ENCODE measurements at regions not wholly inside any gene's neighbourhood (a gene's known extent, or its start where the extent isn't known, plus 50 kb on each side); places are given as distances from the start of the nearest gene placed in this dataset.

- TF ChIP-seq HDAC6 (IDR thresholded peaks at IDR 0.05; ENCODE audit: unreplicated experiment) (no peak), POLR2A (IDR thresholded peaks at IDR 0.05; ENCODE audit: low read depth, low read length) (no peak), ETV6 (conservative IDR thresholded peaks at IDR 0.05 in 1 of 2, IDR thresholded peaks at IDR 0.05 in 1 of 2; ENCODE audit: borderline replicate concordance in 1 of 2, low read depth in 1 of 2) (no peak), DPF2 (IDR thresholded peaks at IDR 0.05) (no peak), NR2C2 (IDR thresholded peaks at IDR 0.05; ENCODE audit: borderline replicate concordance, control insufficient read depth, insufficient read length, low read depth) (no peak), EZH2 (IDR thresholded peaks at IDR 0.05; ENCODE audit: borderline replicate concordance, control insufficient read depth, low read depth, low read length) (no peak), RBBP5 (conservative IDR thresholded peaks at IDR 0.05) (no peak), EP300 (IDR thresholded peaks at IDR 0.05; ENCODE audit: borderline replicate concordance in 1 of 2, control insufficient read depth in 1 of 2, low read depth in 2 of 2, low read length in 2 of 2) (no peak), GABPA (IDR thresholded peaks at IDR 0.05; ENCODE audit: low read depth) (no peak)
- TF ChIP-seq, protein P1, sequence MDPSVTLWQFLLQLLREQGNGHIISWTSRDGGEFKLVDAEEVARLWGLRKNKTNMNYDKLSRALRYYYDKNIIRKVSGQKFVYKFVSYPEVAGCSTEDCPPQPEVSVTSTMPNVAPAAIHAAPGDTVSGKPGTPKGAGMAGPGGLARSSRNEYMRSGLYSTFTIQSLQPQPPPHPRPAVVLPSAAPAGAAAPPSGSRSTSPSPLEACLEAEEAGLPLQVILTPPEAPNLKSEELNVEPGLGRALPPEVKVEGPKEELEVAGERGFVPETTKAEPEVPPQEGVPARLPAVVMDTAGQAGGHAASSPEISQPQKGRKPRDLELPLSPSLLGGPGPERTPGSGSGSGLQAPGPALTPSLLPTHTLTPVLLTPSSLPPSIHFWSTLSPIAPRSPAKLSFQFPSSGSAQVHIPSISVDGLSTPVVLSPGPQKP (IDR thresholded peaks at IDR 0.05; ENCODE audit: low read depth, low read length): no peak
- TF ChIP-seq, protein P2, sequence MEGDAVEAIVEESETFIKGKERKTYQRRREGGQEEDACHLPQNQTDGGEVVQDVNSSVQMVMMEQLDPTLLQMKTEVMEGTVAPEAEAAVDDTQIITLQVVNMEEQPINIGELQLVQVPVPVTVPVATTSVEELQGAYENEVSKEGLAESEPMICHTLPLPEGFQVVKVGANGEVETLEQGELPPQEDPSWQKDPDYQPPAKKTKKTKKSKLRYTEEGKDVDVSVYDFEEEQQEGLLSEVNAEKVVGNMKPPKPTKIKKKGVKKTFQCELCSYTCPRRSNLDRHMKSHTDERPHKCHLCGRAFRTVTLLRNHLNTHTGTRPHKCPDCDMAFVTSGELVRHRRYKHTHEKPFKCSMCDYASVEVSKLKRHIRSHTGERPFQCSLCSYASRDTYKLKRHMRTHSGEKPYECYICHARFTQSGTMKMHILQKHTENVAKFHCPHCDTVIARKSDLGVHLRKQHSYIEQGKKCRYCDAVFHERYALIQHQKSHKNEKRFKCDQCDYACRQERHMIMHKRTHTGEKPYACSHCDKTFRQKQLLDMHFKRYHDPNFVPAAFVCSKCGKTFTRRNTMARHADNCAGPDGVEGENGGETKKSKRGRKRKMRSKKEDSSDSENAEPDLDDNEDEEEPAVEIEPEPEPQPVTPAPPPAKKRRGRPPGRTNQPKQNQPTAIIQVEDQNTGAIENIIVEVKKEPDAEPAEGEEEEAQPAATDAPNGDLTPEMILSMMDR (IDR thresholded peaks at IDR 0.05 in 2 of 3, conservative IDR thresholded peaks at IDR 0.05 in 1 of 3; ENCODE audit: control insufficient read depth in 2 of 3, extremely low read depth in 1 of 3, insufficient read depth in 1 of 3, low read depth in 3 of 3, low read length in 3 of 3): no peak
- TF ChIP-seq, protein P3, sequence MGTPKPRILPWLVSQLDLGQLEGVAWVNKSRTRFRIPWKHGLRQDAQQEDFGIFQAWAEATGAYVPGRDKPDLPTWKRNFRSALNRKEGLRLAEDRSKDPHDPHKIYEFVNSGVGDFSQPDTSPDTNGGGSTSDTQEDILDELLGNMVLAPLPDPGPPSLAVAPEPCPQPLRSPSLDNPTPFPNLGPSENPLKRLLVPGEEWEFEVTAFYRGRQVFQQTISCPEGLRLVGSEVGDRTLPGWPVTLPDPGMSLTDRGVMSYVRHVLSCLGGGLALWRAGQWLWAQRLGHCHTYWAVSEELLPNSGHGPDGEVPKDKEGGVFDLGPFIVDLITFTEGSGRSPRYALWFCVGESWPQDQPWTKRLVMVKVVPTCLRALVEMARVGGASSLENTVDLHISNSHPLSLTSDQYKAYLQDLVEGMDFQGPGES (IDR thresholded peaks at IDR 0.05): no peak
- TF ChIP-seq, protein P4, sequence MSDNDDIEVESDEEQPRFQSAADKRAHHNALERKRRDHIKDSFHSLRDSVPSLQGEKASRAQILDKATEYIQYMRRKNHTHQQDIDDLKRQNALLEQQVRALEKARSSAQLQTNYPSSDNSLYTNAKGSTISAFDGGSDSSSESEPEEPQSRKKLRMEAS (IDR thresholded peaks at IDR 0.05; ENCODE audit: low read depth, low read length): no peak
These were observed 274.0 kb downstream of the TFCP2L1 start for GRCh38 chr2:121010998-121011397.
